ENCODE measurements at regions not wholly inside any gene's neighbourhood (a gene's known extent, or its start where the extent isn't known, plus 50 kb on each side); places are given as distances from the start of the nearest gene placed in this dataset.

- H3K4me2 ChIP-seq (ENCODE audit: control insufficient read depth, insufficient read depth): no peak overlapping the region
- FAIRE-seq: no peak
Observed at GRCh38 chr3:99066863-99067262, 165.4 kb upstream of the DCBLD2 start.

GRCh38 chr3:99049164-99049563 lies 147.7 kb upstream of the DCBLD2 start:
- in situ Hi-C loops (cut with MboI): no loop called here
- no peak for FAIRE-seq
- TF ChIP-seq ZBTB40 (IDR thresholded peaks at IDR 0.05; ENCODE audit: borderline replicate concordance) (no peak), DPF2 (IDR thresholded peaks at IDR 0.05) (no peak), EED (IDR thresholded peaks at IDR 0.05; ENCODE audit: low read depth) (no peak), ZNF274 (IDR thresholded peaks at IDR 0.05; ENCODE audit: insufficient read depth, insufficient read length) (no peak), RELB (IDR thresholded peaks at IDR 0.05; ENCODE audit: low read depth) (no peak), TCF12 (IDR thresholded peaks at IDR 0.05; ENCODE audit: low read depth, low read length) (no peak), MEF2B (IDR thresholded peaks at IDR 0.05; ENCODE audit: partially characterized antibody, poor library complexity, severe bottlenecking) (no peak), RFX5 (IDR thresholded peaks at IDR 0.05; ENCODE audit: low read depth, low read length) (no peak), STAT3 (IDR thresholded peaks at IDR 0.05; ENCODE audit: low read depth, low read length) (no peak), NR2C2 (IDR thresholded peaks at IDR 0.05; ENCODE audit: borderline replicate concordance, control insufficient read depth, insufficient read length, low read depth) (no peak), MXI1 (IDR thresholded peaks at IDR 0.05; ENCODE audit: low read depth, low read length) (no peak)

More at GRCh38 chr3:99066863-99067262, 165.4 kb upstream of the DCBLD2 start:
- DNase-seq (ENCODE audit: low read depth, low spot score) (no peak), ATAC-seq (no peak)
- H3K9ac ChIP-seq (ENCODE audit: control insufficient read depth, insufficient read depth, low read length): no peak overlapping the region
- TF ChIP-seq MAX (IDR thresholded peaks at IDR 0.05; ENCODE audit: low read depth, low read length) (no peak), SREBF1 (IDR thresholded peaks at IDR 0.05; ENCODE audit: low read length) (no peak), ZSCAN29 (IDR thresholded peaks at IDR 0.05) (no peak)
- H3K27me3 ChIP-seq (replicated peaks in 1 of 2; ENCODE audit: control insufficient read depth in 2 of 2, insufficient read depth in 2 of 2, low read length in 1 of 2): no peaks in the 10 kb centered on the region; a peak in 1 of 4 replicates
- H3K79me2 ChIP-seq (ENCODE audit: control insufficient read depth, insufficient read depth, low read length): no peaks in the 10 kb centered on the region
- WGBS (ENCODE audit: insufficient coverage, insufficient replicate concordance, low lambda C conversion rate, missing lambda C conversion rate): 17% methylated on average over 4 of the region's 4 CpGs
- no peaks in the 10 kb centered on the region for H3K36me3 ChIP-seq (ENCODE audit: control insufficient read depth in 2 of 2, insufficient read depth in 2 of 2, low read length in 1 of 2)
- POLR2A ChIA-PET: no interaction called here
- H3K9me3 ChIP-seq (replicated peaks; ENCODE audit: control insufficient read depth, insufficient read depth, low read length): no peaks in the 10 kb centered on the region
- H3K4me1 ChIP-seq (ENCODE audit: control insufficient read depth, insufficient read depth, low read length): no peaks in the 10 kb centered on the region
- CTCF ChIA-PET: no interaction called here
- H2AFZ ChIP-seq (ENCODE audit: control insufficient read depth, low read depth, low read length): no peak overlapping the region
- intact Hi-C loops (cut with micrococcal nuclease; ENCODE audit: unreplicated experiment) (no loop called here), in situ Hi-C loops (cut with MboI) (no loop called here)
- no peaks in the 10 kb centered on the region for H4K20me1 ChIP-seq (ENCODE audit: control insufficient read depth, insufficient read depth)
- H3K4me3 ChIP-seq: no peak overlapping the region
- BruUV-seq (replicated peaks): no TSS peak
- RAD21 ChIA-PET (ENCODE audit: unreplicated experiment): no interaction called here
- no peak overlapping the region for H3K27ac ChIP-seq (ENCODE audit: control insufficient read depth, insufficient read depth)
- SMC1A ChIA-PET (ENCODE audit: uncharacterized antibody, unreplicated experiment): no interaction called here

More at GRCh38 chr3:99049164-99049563, 147.7 kb upstream of the DCBLD2 start:
- H3K27ac ChIP-seq (ENCODE audit: control insufficient read depth, insufficient read depth): no peak overlapping the region
- no peak overlapping the region for H3K9ac ChIP-seq (ENCODE audit: control insufficient read depth, insufficient read depth, low read length)
- CTCF ChIA-PET: no interaction called here
- no peak overlapping the region for H2AFZ ChIP-seq (ENCODE audit: control insufficient read depth, low read depth, low read length)
- H3K79me2 ChIP-seq (ENCODE audit: control insufficient read depth, insufficient read depth, low read length): no peaks in the 10 kb centered on the region
- no peaks in the 10 kb centered on the region; a peak in 1 of 4 replicates for H3K27me3 ChIP-seq (replicated peaks in 1 of 2; ENCODE audit: control insufficient read depth in 2 of 2, insufficient read depth in 2 of 2, low read length in 1 of 2)
- intact Hi-C loops (cut with micrococcal nuclease; ENCODE audit: unreplicated experiment): no loop called here
- H3K4me1 ChIP-seq (ENCODE audit: control insufficient read depth, insufficient read depth, low read length): no peaks in the 10 kb centered on the region
- 0% methylated on average over 1 of the region's 1 CpG for WGBS (ENCODE audit: insufficient coverage, insufficient replicate concordance, low lambda C conversion rate, missing lambda C conversion rate)
- SMC1A ChIA-PET (ENCODE audit: uncharacterized antibody, unreplicated experiment): interaction anchor here (0.6 kb wide), 1 partner anchor 20 kb away, joined by 3 read pairs; no protein-coding TSS in a partner anchor
- no peak overlapping the region for H3K4me3 ChIP-seq
- H3K4me2 ChIP-seq (ENCODE audit: control insufficient read depth, insufficient read depth): no peak overlapping the region
- RAD21 ChIA-PET (ENCODE audit: unreplicated experiment): no interaction called here
- no peaks in the 10 kb centered on the region for H3K36me3 ChIP-seq (ENCODE audit: control insufficient read depth in 2 of 2, insufficient read depth in 2 of 2, low read length in 1 of 2)
- H4K20me1 ChIP-seq (ENCODE audit: control insufficient read depth, insufficient read depth): no peaks in the 10 kb centered on the region
- H3K9me3 ChIP-seq (replicated peaks; ENCODE audit: control insufficient read depth, insufficient read depth, low read length): no peaks in the 10 kb centered on the region
- BruUV-seq (replicated peaks): no TSS peak
- POLR2A ChIA-PET: no interaction called here
- ATAC-seq (no peak), DNase-seq (ENCODE audit: low read depth, low spot score) (no peak)
